Stimulated activated CD4-positive, alpha-beta T cell treated with anti-CD3 and anti-CD28 coated beads, TNF-alpha, amount 100 ng/mL, for 4 hours (primary cell): ENCODE measurements at regions not wholly inside any gene's neighbourhood (a gene's known extent, or its start where the extent isn't known, plus 50 kb on each side); places are given as distances from the start of the nearest gene placed in this dataset.
"Not testable (repeated sequence)": the region's sequence is repeated elsewhere in the genome, so short reads cannot be mapped to it uniquely, and the experiment has no call there.

Source experiments
- DNase-seq, 3 experiments: peaks; one replicate each; pipeline ENCODE4 v3.0.0-alpha.2; 2020; ENCODE audit warnings: low read depth in 3 of 3

DNA sequence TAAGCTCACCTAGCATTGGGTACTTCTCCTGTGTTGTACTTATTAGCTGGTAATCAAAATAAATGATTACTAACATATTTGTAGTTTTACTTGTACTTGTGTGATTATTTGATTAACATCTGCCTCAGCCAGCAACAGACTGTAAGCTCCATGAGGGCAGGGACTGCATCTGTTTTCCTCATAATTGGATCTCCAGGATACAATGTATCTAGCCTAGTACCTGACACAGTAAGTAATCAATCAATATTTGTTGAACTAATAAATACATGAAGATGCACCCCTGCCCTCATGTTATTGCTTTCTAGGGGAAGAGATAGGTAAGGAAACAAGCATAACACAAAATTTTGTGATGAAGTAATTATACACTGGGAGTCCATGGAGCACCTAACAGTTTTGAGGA lies 101.5 kb downstream of the TENT5C start:
- DNase-seq = no peak

GRCh38 chr1:117708323-117709248 lies 102.7 kb downstream of the TENT5C start:
- DNase-seq = no peak

DNA sequence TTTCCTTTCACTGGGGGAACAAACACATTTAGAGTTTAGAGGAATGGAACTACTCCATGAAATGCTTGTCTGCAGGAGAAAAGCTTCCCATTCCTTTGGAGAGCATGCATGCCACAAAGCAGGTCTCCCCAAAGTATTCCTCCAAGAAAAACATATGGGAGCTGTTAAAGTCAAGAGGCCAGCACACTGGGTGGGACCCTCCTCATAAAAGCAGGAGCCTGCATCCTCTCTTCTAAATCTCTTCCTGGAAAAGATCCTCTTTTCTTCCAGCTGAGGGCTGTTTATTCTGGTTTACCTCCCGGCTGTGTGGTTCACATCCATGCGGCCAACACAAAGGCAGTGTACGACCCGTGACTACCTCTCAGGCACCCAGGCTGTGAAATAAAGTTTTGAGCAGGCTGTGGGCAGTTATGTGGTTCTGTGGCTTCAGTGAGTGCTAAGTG lies 103.4 kb downstream of the TENT5C start:
- no peak for DNase-seq

DNA sequence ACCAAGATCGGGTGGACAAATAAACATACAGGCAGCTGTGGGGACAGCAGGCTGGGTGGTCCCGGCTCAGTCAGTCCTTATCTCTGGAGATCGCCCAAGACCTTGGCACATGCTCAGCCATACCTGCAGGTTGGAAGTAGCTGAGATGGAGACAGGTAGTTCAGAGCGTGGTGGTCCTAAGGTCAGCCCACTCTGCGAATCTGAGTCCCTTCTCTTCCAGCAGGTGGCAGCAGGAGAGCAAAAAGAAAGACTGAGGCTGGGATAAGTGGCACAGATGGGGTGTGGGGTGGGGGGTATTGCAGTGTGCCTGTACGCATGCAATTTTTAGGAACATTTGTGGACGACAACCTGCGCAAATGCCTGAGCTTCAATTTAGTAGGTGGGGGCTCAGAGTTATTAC lies 104.9 kb downstream of the TENT5C start:
- DNase-seq = no peak

DNA sequence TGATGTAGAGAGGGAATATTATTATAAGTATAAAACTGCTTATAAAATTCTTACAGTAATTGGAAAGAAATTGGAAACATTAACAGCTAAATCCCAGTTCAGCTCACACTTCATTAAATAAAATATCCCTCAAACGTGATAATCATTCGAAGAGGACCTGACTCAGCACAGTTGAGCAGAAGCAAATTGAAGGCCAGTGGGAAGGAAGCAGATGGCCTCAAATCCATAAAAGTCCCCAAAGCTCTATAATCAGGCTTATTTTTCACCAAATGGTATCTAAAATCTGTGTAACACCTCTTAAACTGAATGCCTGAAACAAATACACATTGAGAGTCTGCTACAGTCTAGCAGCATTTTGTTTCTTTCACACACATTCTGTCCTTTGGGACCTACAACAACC lies 106.8 kb downstream of the TENT5C start:
- no peak for DNase-seq

- no peak for DNase-seq
These were observed 108.7 kb downstream of the TENT5C start for GRCh38 chr1:117714546-117714945.

DNA sequence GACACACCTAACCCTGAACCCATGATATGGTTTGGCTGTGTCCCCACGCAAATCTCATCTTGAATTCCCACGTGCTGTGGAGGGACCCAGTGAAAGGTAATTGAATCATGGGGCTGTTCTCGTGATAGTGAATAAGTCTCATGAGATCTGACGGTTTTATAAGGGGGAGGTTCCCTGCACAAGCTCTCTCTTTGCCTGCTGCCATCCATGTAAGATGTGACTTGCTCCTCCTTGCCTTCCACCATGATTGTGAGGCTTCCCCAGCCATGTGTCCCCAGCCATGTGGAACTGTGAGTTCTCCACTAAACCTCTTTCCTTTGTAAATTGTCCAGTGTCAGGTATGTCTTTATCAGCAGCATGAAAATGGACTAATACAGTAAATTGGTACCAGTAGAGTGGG lies 110.2 kb downstream of the TENT5C start:
- not testable (repeated sequence) for DNase-seq

DNA sequence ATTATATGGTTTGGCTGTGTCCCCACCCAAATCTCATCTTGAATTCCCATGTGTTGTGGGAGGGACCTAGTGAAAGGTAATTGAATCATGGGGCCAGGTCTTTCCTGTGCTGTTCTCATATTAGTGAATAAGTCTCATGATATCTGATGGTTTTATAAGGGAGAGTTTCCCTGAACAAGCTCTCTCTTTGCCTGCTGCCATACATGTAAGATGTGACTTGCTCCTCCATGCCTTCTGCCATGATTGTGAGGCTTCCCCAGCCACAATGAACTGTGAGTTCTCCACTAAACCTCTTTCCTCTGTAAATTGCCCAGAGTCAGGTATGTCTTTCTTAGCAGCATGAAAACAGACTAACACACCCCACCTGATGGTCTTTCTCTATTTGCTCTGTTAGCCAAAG lies 112.1 kb downstream of the TENT5C start:
- not testable (repeated sequence) for DNase-seq

DNA sequence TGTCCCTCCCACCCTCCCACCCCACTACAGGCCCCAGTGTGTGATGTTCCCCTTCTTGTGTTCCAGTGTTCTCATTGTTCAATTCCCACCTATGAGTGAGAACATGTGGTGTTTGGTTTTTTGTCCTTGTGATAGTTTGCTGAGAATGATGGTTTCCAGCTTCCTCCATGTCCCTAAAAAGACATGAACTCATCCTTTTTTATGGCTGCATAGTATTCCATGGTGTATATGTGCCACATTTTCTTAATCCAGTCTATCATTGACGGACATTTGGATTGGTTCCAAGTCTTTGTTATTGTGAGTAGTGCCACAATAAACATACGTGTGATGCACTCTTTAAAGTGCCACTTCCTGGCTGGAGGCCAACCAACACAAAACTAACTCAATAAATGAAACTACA lies 112.7 kb downstream of the TENT5C start:
- DNase-seq = not testable (repeated sequence)

GRCh38 chr1:117719004-117719403 lies 113.2 kb downstream of the TENT5C start:
- DNase-seq = no peak

DNA sequence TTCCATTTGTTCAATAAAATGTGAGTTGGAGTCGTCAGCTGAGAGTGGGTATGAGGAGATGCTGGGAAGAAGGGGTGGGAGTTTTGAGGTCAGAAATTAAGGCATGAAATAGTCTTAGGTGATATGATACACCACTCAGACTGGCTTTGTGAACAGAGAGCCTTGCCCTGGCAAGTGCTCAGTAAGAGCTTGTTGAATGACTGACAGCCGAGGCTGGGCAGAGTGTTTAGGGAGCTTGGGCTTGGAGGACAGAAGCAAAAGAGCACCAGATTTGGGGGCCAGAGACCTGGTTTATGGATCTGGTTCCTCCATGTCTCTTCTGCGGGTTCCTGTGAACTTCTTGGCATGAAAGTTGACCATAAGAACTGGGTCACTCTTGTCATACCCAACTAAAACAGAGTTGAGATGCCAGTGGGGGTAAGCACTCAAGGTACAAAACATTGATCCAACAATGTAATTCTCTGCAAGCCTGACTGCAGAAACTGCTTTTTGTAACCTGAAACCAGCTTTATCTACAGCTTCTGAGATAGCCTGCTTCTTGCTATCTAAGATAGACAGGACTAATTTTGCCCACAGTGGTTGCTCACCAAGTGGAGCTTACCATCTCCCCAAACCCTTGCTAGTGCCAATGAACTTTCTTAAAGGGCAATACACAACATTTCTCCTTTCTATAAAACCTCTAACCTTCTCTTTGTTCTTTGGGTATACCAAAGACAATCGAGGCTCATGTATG lies 126.4 kb downstream of the TENT5C start:
- DNase-seq = no peak

DNA sequence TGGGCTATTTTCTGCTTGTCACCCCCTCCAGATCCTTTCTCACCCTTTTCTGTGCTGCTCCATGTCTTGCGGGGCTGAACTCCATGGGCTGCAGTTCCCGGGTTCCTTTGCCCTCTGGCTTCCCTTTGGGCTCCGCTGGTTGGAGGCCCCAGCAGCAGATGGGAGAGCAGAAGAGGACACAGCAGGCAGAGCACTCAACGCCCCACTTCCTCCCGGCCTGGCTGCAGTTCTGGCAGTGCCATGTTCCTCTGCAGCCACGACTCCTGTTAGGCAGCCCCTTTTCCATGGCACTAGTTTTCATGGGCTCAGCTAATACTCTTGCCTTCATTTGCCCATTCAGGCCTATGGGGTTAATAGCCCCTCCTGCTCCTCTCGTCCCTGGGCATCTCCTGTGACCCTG lies 127.1 kb downstream of the TENT5C start:
- no peak for DNase-seq

DNA sequence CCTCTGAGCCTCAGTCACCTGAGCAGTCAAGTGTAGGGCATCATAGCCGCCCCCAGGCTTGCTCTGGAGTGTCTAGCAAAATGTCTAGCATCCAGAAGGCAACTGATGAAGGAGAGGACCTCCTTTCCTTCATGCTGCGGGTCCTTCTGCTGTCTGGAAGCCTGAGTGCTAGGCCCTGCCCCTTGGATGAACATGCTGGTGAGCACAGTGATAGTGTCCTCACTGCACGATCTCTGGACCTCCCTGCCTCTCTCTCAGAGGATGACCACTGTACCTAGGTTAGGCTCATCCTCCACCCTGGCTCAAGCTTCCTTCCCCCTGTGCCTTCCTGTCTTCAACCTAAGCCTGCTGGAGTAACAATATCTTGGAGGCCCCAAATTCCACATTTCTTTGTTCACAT lies 128.6 kb downstream of the TENT5C start:
- no peak for DNase-seq

DNA sequence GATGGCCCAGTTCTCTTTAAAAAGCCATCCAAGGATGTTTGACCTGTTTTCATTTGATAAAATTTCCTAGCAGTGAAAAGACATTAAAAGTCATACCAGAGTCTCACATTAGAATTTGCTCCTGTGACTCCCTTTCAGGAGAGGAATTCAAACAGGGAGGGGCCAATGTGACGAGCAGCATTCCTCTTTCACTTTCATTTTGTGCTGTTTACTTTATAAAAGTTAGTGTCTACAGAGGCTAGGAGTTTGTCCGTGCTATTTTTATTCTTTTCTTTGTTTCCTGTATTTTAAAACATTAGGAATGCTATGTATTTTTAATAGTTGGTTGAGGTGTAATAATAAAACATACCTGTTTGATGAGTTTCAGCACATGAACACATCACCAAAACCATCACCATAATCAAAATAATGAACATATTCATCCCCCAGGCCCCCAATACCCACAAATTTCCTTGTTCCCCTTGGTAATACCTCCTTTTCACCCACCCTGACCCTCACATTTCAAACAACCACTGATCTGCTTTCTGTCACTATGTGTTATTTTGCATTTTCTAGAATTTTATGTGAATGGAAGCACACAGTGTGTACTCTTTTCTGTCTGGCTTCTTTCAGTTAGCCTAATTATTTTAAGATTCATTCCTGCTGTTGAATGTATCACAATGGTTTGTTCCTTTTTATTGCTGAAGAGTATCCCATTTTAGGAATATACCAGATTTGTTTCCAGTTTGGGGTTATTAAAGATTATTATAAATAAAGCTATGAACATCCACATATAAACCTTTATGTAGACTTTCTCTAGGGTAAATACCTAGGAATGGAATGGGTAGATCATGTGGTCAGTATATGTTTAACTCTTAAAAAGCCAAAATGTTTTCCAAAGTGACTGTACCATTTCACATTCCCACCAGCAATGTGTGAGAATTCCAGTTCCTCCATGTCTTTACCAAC lies 129.5 kb downstream of the TENT5C start:
- DNase-seq = no peak

GRCh38 chr1:117739504-117739903 lies 133.7 kb downstream of the TENT5C start:
- no peak for DNase-seq

DNA sequence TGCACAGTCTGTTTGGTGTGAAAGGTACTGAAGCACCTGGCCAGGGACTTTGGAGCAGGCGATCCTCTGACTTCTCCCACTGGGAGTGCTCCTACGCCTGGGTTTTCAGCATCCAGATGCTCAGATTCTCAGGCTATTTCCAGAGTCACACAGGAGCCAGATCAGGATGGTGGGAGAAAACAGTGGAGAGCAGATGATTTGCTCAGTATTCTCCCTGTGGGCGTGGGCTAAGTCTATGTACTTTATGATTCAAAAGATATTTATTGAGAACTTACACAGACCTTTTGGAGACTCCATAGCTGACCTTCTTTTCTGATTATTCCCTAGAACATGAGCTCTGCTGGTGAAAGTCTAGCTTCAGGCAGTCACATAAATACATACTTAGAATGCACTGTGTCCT lies 134.6 kb downstream of the TENT5C start:
- DNase-seq = no peak

GRCh38 chr1:117746565-117746964 lies 140.7 kb downstream of the TENT5C start:
- DNase-seq = not testable (repeated sequence)

GRCh38 chr1:117747605-117748004 lies 141.8 kb downstream of the TENT5C start:
- no peak for DNase-seq

DNA sequence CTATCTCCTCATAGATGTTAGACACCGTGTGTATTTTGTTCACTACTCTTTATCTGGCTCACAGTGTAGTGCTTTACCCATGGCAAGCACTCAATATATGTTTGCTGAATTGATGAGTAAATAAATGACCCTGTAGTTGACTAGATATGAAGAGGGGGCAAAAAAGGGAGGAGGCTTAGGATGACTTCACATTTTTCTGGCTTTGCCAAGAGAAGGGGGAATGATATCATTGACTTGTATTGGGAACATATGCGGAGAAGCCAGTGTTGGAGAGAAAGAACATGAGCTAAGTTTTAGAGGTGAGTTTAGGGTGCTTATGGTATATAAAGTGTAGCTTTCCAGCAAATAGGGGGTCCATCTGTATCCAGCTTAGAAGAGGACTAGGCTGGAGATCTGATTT lies 145.5 kb downstream of the TENT5C start:
- DNase-seq = no peak

DNA sequence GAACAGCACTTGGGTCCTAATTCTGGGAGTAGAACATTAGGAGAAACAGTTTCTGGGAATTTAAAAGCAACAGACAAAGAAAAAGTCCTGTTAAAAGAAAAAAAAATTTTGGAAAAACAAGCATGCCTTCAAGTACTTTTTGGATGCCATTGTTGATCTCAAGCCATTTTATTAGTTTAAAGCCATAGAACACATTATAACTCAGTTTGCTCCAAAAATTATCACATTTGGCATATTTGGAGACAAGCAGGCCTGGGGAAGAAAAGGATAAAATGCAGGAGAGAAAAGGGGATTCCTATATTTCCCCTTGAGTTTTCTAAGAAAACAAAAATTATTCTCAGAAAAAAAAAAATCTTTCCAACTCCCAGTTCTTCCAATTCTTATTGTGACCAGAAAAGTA lies 146.8 kb downstream of the TENT5C start:
- DNase-seq = no peak

- no peak for DNase-seq
These were observed 147.4 kb downstream of the TENT5C start for GRCh38 chr1:117753232-117753631.

- DNase-seq = no peak
These were observed 147.8 kb downstream of the TENT5C start for GRCh38 chr1:117753652-117754051.
